GM18519 (cell line): ENCODE measurements at regions not wholly inside any gene's neighbourhood (a gene's known extent, or its start where the extent isn't known, plus 50 kb on each side); places are given as distances from the start of the nearest gene placed in this dataset.
"Not testable (repeated sequence)": the region's sequence is repeated elsewhere in the genome, so short reads cannot be mapped to it uniquely, and the experiment has no call there.

Source experiments
- ATAC-seq: cut with Tn5 transposase; IDR thresholded peaks from one replicate; pipeline ENCODE4 v1.9.1; 2021; ENCODE audit warnings: mild to moderate bottlenecking, moderate library complexity; ENCODE audit not compliant: unreplicated experiment, low FRiP score

DNA sequence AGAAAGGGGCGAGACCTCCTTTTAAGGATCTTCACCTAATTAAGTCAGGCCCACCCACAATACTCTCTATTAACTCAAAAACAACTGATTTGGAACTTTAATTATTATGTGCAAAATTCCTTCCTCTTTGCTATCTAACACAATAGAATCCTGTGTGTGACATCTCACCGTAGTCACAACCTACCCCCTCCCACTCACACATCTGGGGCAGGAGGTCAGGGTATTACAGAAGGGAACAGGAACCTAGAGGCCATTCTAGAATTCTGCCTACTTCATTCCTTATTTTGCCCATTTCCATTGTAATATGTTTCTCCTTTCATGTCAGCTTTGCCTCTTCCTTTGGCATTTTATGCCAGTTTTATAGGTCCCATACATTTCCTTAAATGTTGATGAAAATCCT is 829.3 kb upstream of the ID2 start:
- no peak for ATAC-seq

DNA sequence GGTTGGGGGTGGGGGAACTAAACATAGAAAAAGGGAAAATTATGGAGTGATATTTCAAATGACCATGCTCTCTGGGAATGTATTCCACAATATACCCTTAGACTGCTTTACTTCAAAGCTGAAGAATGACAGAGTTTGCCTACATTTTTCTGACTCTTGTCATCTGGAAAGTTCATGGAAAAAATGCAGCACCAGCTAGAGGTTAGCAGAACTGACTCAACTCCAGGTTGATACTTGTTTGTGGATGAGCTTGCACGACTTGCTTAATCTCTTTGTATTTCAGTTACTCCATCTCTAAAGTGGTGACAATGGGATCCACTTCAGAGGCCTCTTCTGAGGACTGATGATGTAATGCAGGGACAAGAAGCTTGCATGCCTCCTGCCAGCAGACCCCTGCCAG is 824.0 kb upstream of the ID2 start:
- no peak for ATAC-seq

- no peak for ATAC-seq
These were observed 823.2 kb upstream of the ID2 start for GRCh38 chr2:7858624-7859023.

- no peak for ATAC-seq
These were observed 821.2 kb upstream of the ID2 start for GRCh38 chr2:7860693-7861092.

DNA sequence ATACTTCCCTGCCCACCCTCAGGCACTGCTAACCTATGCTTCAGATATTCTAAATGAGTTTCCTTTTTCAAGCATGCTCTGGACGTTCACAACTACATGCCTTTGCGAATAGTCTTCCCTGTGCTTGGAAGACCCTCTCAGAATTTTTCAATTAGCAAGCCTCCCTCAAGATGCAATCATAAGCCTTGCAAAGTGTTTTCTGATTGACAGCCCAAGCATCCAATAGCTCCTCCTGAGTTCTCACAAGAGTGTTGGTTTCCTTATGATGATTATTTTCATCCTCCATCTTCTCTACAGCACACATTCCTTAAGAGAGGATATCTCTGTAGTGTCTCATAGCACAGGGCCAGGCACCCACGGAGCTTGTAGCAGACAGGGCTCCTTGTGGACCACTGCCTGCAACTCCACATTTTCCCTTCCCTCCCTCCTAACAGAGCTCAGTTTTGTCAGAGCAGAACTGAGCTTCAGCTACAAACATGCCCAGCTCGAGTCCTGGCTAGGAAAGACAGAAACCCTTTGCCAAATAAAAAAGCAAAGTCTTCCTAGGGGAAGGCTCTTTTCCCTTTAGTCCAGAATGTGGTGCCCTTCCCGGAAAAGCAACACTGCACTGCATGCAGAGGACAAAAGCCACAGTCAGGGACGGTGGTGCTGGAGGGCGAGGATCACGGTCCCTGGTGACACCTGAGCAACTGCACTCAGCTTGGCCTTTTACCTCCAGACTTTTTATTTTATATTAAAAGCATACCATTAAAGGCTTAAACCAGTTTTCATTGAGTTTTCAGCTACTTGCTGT is 819.8 kb upstream of the ID2 start:
- no peak for ATAC-seq

- ATAC-seq = no peak
These were observed 815.8 kb upstream of the ID2 start for GRCh38 chr2:7866104-7866503.

GRCh38 chr2:7866825-7867224 is 815.0 kb upstream of the ID2 start:
- no peak for ATAC-seq

GRCh38 chr2:7867867-7868266 is 814.0 kb upstream of the ID2 start:
- ATAC-seq = no peak

GRCh38 chr2:7868836-7869235 is 813.0 kb upstream of the ID2 start:
- no peak for ATAC-seq

GRCh38 chr2:7876445-7876844 is 805.4 kb upstream of the ID2 start:
- ATAC-seq = not testable (repeated sequence)

GRCh38 chr2:7878266-7878665 is 803.6 kb upstream of the ID2 start:
- ATAC-seq = not testable (repeated sequence)

GRCh38 chr2:7878786-7879482 is 802.9 kb upstream of the ID2 start:
- ATAC-seq = no peak

DNA sequence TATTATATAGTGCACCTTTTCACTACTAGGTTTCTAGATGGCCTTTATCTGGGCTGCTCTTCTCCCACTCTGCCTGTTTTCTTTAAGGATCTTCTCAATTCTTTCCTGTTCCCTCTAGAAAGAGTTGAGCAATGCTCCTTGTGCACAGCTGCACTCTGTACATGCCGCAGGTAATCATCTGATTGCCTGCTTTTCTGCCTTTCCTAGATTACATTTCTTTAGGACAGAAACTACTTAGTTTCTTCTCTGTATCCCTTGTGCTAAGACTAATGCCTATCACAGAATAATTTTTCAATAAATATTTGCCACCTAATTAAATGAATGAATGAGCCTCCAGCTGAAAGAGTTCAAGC is 802.4 kb upstream of the ID2 start:
- no peak for ATAC-seq

DNA sequence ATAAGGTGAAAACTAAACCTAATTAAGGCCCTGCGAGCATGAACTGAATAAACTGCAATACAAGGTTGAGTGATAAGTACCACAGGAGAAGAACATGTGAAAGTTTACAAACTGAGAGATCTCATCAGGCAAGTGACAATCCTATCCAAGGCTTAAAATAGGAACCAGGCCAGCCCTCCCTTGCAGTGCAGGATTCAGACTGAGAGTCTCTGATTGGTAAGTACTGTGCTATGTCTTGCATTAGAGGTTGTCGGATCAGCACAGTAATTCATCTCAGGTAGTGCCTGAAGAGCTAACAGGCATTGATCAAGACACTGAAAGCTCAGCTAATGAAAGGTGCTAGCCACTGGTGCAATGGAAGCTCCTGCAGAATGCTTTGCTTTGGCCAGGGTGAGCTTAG is 801.7 kb upstream of the ID2 start:
- no peak for ATAC-seq

DNA sequence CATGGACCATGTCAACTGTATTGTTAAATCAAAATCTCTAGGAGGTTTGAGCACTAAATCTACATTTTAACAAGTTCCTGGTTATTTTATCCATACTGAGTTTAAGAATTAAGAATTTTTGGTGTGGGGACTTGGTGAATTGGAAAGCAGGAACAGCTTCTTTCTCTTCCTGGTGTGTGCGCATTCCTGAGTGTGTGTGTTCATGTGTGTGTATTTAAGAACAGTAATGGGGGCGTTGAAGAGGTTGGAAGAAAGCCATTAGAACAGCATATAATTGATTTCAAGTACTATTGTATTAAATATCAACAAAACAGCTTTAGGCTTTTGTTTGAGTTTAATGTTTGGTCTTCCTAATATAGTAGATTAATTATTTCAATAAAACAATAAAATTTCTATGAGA is 801.3 kb upstream of the ID2 start:
- ATAC-seq = no peak

- no peak for ATAC-seq
These were observed 800.8 kb upstream of the ID2 start for GRCh38 chr2:7881063-7881462.

GRCh38 chr2:7881466-7881865 is 800.4 kb upstream of the ID2 start:
- no peak for ATAC-seq

DNA sequence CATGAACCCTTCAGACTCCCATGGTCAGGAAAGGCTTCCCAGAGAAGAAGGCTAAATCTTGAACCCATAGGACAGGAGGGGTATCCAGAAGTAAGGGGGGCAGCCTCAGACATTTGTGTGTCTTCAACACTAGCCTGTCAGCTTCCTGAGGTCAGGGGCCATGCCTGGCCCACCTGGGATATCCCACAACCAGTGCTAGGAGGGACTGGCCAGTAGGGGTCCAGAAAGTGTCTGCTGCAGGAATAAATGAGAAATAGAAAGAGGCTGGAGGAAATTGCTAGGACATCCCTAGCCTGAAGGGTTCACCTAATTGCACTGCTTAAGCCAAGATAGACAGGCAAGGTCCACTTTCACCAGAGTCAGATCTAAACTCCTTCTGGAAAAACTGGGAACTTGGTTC is 799.6 kb upstream of the ID2 start:
- ATAC-seq = no peak

- no peak for ATAC-seq
These were observed 797.5 kb upstream of the ID2 start for GRCh38 chr2:7884338-7884737.

GRCh38 chr2:7886666-7887065 is 795.2 kb upstream of the ID2 start:
- no peak for ATAC-seq

DNA sequence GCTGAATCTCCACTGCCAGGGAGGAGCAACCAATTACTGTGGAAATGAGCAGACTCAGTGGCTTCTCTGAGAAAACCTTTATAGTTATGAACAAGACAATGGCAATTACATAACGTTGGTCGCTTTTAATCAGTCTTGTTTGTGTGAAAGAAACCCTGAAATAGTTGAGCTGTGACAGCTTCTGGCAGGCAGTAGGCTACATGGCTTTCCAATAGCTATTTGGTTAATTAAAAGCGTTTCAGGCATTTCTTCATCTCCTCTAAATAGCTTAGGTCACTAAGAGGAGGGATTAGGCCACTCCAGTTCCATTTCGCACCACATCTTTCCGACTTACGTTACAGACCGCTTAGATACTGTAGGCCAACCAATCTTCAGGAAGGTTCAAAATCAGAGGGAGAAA is 794.4 kb upstream of the ID2 start:
- no peak for ATAC-seq

- no peak for ATAC-seq
These were observed 793.0 kb upstream of the ID2 start for GRCh38 chr2:7888876-7889275.
